ENCODE measurements at regions not wholly inside any gene's neighbourhood (a gene's known extent, or its start where the extent isn't known, plus 50 kb on each side); places are given as distances from the start of the nearest gene placed in this dataset.

GRCh38 chr13:58960888-58961287 is 1202.8 kb downstream of the DIAPH3 start:
- H2AK5ac ChIP-seq (ENCODE audit: insufficient read length, low read length): no peak overlapping the region
- no peaks in the 10 kb centered on the region for H4K20me1 ChIP-seq (ENCODE audit: control insufficient read depth, insufficient read depth, insufficient read length)
- H3K4me2 ChIP-seq (ENCODE audit: insufficient read depth, insufficient read length, low read length): no peak overlapping the region
- Mint-ChIP-seq H3K4me3 (no peak overlapping the region), H3K27ac (no peak overlapping the region), H3K36me3 (ENCODE audit: insufficient read depth in 1 of 3, low read depth in 3 of 3) (no peaks in the 10 kb centered on the region), H3K9me3 (0 out of 5 replicates have a peak, but pooled peaks cover 0 to 2% of the 10 kb centered on the region in 2 experiments), H3K27me3 (ENCODE audit: low read depth) (no peaks in the 10 kb centered on the region), H3K4me1 (peaks cover 0 to 4% of the 10 kb centered on the region in 2 experiments; a peak in 1 of 4 replicates)
- H2BK120ac ChIP-seq (ENCODE audit: low read depth, low read length, poor library complexity, severe bottlenecking): no peak overlapping the region
- no peak overlapping the region for H3K56ac ChIP-seq (ENCODE audit: insufficient read length, low read depth, low read length)
- H4K8ac ChIP-seq (replicated peaks; ENCODE audit: insufficient read length, low read depth, low read length): no peak overlapping the region
- H3K27me3 ChIP-seq (ENCODE audit: insufficient read depth, low read length): no peaks in the 10 kb centered on the region
- H3K9me3 ChIP-seq (ENCODE audit: control insufficient read depth, low read depth, low read length): no peaks in the 10 kb centered on the region
- H2BK12ac ChIP-seq (ENCODE audit: insufficient read length, low read depth, low read length): no peak overlapping the region
- H3T11ph ChIP-seq (ENCODE audit: low read length): no peak overlapping the region
- no peak overlapping the region for H2BK20ac ChIP-seq (ENCODE audit: low read depth, low read length, poor library complexity, severe bottlenecking)
- TF ChIP-seq CTCF (conservative IDR thresholded peaks at IDR 0.05): peak; percentile 63
- no peak overlapping the region for H2BK15ac ChIP-seq (ENCODE audit: low read depth, low read length)
- H2AFZ ChIP-seq (ENCODE audit: low read length): no peak overlapping the region
- H3K79me2 ChIP-seq (ENCODE audit: insufficient read depth, low read length): no peaks in the 10 kb centered on the region
- no peak overlapping the region for H3K9ac ChIP-seq (ENCODE audit: extremely low read depth, insufficient read length, low read length)
- no peak overlapping the region for H4K91ac ChIP-seq (ENCODE audit: insufficient read length, low read depth, low read length)
- H3K27ac ChIP-seq (ENCODE audit: insufficient read length, low read depth, low read length): no peak overlapping the region
- H3K14ac ChIP-seq (ENCODE audit: insufficient read depth, low read length): no peak overlapping the region
- H2BK5ac ChIP-seq (ENCODE audit: insufficient read length, low read length): no peak overlapping the region
- no peak overlapping the region for H4K5ac ChIP-seq (ENCODE audit: insufficient read length, low read depth, low read length)
- no peaks in the 10 kb centered on the region for H3K79me1 ChIP-seq (ENCODE audit: insufficient read depth, low read depth, low read length, poor library complexity, severe bottlenecking)
- H3K4ac ChIP-seq (ENCODE audit: low read depth, low read length): no peak overlapping the region
- WGBS (ENCODE audit: extremely low coverage, insufficient read length, low lambda C conversion rate): no CpG with 5 or more reads among the region's 2 CpGs
- no peaks in the 10 kb centered on the region for H3K23me2 ChIP-seq (ENCODE audit: insufficient read length, low read depth, low read length, poor library complexity, severe bottlenecking)
- no peak overlapping the region for H3K23ac ChIP-seq (ENCODE audit: insufficient read length, low read depth, low read length)
- H3K4me1 ChIP-seq (ENCODE audit: insufficient read depth, low read length): no peaks in the 10 kb centered on the region
- DNase-seq: no peak
- no peak overlapping the region for H3K18ac ChIP-seq (ENCODE audit: insufficient read length, low read depth, low read length)
